KBM-7 (cell line): ENCODE measurements at regions not wholly inside any gene's neighbourhood (a gene's known extent, or its start where the extent isn't known, plus 50 kb on each side); places are given as distances from the start of the nearest gene placed in this dataset.

Experiments
- DNase-seq: peaks from one replicate; pipeline ENCODE4 v3.0.0-alpha.2; 2015
- in situ Hi-C: fragments of 300-500 bp; cut with MboI; formaldehyde crosslinking; loops from 2 replicates; pipeline ENCODE4 v1.14.3; 2020; ENCODE audit warnings: low sequenced_read_pairs, low pct_unique_long_range_greater_than_20kb, mixed read lengths

DNA sequence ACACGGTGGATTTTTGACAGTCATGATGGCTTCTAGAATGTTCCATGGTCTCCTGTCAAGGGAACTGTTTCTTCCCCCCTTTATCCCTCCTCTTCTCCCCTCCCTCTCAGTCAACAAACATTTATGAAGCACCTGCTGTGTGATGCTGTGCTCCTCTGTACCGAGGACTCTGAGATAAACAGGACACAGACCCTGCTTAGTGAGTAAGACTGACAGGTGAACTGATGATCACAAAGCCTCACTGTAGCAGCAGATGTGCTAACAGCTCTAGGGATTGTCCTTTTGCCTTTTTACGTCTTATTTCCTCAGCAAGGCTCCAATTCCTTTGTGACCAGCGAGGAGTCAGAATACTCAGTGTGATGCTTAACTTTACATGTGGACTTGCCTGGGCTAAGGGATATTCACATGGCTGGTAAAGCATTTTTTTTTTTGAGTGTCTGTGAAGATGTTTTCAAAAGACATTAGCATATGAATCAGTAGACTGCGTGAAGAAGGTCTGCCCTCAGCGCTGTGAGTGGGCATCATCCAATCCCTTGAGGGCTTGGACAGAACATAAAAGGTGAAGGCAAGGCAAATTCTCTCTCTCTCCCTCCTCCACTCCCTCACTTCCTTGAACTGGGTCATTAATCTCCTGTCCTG is 170.1 kb downstream of the ADRA2A start:
- DNase-seq: no peak
- in situ Hi-C loops: no loop called here

DNA sequence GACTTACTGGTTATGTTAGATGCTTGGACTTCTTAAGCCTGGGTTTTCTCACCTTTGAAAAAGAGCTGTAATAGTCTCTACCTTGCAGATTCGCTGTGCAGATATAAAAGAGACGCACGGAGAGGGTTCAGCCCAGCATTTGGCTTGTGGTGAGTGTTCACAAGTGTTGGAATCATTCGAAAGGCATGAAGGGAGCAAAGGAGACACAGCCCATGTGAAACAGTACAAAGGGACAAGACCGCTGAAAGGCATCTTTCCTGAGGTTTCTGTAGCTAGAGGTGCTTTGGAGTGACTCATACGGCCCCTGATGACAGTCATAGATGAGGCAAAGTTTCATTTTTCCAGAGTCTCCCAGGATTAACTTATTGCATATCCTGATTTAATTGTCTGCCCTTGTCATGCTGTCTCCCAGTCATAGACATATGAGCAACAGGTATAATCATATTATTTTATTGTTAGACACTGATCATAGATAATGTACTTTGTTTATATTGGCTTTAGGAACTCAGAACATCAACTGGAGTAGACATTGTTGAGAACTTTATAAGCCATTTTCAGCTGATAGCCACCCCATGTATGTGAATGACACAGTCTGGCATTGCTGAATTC is 171.1 kb downstream of the ADRA2A start:
- in situ Hi-C loops: no loop called here
- DNase-seq: no peak

- DNase-seq: no peak
- in situ Hi-C loops: no loop called here
Observed at GRCh38 chr10:111249925-111250324, 173.1 kb downstream of the ADRA2A start.

- in situ Hi-C loops: no loop called here
- DNase-seq: no peak
Observed at GRCh38 chr10:111261081-111261615, 184.3 kb downstream of the ADRA2A start.

- in situ Hi-C loops: no loop called here
- DNase-seq: no peak
Observed at GRCh38 chr10:111265341-111265740, 188.5 kb downstream of the ADRA2A start.

DNA sequence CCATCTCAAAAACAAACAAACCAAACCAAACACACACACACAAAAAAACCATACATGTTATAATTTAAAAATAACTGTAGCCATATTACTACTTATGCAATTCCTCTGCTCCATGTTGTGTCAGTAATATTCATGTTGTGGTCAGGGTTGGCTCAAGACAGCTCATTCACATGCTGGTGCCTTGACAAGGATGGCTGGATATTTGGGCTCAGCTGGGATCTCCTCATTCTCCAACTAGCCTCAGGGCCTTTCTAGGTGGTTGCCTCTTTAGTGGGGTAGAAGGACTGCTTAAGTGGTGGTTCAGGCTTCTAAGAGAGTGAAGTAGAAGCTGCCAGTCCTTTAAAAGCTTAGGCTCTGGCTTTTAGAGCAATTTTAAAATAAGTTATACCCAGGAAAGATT is 189.3 kb downstream of the ADRA2A start:
- DNase-seq: no peak
- in situ Hi-C loops: no loop called here

- no peak for DNase-seq
- in situ Hi-C loops: no loop called here
Observed at GRCh38 chr10:111267673-111268072, 190.8 kb downstream of the ADRA2A start.

- no peak for DNase-seq
- in situ Hi-C loops: no loop called here
Observed at GRCh38 chr10:111273235-111273634, 196.4 kb downstream of the ADRA2A start.

DNA sequence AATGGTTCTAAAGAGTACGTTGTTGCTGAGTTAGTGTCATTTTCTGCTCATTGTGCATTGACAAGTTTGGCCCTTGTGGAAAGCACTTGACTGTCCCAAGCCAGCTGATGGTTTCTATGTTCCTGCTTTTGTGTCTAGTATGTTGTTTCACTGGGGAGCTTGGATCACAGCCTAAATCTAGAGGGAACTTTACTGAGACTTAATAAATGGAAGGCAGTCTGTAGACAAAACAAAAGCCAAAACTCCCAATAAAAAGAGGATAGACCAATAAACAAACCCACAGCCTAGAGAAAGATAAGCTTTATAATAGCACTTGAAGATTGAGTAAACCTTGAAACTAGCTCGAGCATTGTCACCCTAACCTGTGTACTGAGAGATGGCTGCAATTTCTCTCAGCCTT is 196.8 kb downstream of the ADRA2A start:
- no peak for DNase-seq
- in situ Hi-C loops: no loop called here

GRCh38 chr10:111275091-111275490 is 198.3 kb downstream of the ADRA2A start:
- in situ Hi-C loops: no loop called here
- DNase-seq: no peak

DNA sequence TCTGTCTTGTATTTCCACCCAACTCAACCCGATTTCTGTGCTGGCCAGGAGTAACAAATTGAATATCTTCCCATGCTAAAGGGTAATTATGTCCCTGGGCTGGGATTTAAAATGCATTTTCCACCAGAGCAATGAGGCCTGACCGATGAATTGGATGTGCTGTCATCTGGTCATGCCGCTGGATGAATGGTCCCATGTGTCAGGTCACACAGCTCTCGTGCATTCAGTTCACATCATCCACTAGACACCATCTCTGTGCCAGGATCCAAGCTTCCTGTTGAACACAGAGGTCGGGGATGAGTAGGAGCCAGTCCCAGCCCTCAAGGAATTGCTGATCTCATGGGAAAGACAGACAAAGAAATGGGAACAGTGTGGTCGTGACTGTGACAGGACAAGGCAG is 200.8 kb downstream of the ADRA2A start:
- in situ Hi-C loops: no loop called here

GRCh38 chr10:111278266-111278665 is 201.4 kb downstream of the ADRA2A start:
- DNase-seq: no peak
- in situ Hi-C loops: no loop called here

More for the DNA sequence above, 200.8 kb downstream of the ADRA2A start:
- DNase-seq: no peak

GRCh38 chr10:111281516-111281915 is 204.7 kb downstream of the ADRA2A start:
- DNase-seq: no peak
- in situ Hi-C loops: no loop called here

- DNase-seq: no peak
- in situ Hi-C loops: no loop called here
Observed at GRCh38 chr10:111289461-111289860, 212.6 kb downstream of the ADRA2A start.

GRCh38 chr10:111290649-111291048 is 213.8 kb downstream of the ADRA2A start:
- in situ Hi-C loops: no loop called here
- no peak for DNase-seq

DNA sequence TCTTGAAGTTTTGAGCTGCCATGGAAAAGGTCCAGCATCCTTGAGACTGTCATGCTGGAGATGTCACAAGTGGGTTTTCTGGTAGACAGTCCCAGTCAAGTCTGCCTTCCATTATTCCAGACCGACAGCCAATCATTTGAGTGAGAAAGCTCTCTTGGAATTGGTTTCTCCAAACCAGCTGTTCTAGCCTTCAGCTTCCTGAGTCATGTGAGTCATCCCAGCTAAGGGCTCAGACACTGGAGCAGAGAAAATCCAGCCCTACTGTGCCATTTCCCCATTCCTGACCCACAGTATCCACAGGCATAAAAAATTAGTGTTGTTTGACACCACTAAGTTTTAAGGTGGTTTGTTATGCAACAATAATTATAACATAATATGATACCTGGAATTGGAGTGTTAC is 219.0 kb downstream of the ADRA2A start:
- DNase-seq: no peak
- in situ Hi-C loops: no loop called here

DNA sequence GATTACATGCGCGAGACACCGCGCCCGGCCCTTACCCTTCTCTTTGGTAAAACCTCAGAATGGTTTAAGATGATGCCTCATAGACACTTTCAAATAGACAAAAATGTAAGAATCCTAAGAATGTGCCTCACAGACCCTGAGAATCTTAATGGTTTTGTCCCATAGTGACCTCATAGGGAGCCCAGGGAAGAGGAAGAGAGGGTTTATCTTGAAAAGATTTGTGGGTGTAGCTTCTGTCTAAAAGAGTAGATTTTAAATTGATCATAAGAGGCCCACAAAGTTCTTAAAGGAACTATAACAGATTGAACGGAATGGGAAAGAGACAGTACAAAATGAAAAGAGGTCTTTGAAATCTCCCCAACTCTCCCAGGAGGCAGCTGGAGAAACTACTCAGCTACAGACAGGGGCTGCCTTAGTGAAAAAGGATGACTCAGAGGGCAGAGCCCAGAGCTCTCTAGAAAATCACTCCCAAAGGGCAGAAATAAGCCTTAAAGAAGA is 220.6 kb downstream of the ADRA2A start:
- DNase-seq: no peak
- in situ Hi-C loops: no loop called here

GRCh38 chr10:111298031-111298430 is 221.2 kb downstream of the ADRA2A start:
- DNase-seq: no peak
- in situ Hi-C loops: no loop called here

GRCh38 chr10:111299037-111299436 is 222.2 kb downstream of the ADRA2A start:
- DNase-seq: no peak
- in situ Hi-C loops: no loop called here

DNA sequence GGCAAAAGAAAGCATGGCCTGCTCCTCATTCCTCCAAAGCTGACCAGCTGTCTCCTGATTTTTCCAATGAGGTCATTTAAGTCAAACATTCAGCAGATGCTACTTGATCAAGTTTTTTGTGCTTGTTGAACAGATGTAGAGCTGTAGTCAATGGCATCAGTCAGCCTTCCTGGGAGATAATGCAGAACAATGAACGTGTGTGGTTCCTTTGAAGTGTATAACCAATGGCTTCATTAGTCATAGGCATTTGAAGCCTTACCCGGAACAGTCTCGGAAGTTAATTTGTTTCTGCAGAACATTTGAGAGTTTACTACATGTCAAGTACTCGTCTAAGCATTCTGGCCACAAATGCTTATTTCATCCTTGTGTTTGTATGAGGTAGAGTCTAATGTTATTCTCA is 227.1 kb downstream of the ADRA2A start:
- DNase-seq: no peak
- in situ Hi-C loops: no loop called here

DNA sequence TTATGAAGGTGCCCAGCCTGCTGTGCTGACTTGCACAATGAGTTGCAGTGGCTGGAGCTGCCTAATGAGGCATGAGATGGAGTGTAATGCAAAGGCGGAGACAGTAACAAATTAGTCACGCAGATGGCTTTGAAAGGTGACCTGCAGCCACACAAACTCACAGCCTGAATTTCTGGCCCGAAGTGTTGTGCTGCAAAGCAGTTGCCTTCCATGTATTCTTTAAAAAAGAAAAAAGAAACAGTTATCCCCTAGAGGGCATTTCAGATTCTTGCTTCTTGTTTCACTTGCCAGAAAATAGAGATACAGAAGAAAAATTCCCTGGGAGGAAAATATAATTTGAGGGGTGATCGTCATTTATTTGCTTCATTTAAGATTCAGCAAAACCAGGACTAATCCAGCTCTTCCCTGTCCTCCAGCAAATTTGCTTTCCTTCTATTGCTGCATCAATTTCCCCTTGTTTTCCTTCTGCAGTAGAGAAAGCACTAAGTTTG is 239.9 kb downstream of the ADRA2A start:
- in situ Hi-C loops: no loop called here
- DNase-seq: no peak
